ENCODE measurements at regions not wholly inside any gene's neighbourhood (a gene's known extent, or its start where the extent isn't known, plus 50 kb on each side); places are given as distances from the start of the nearest gene placed in this dataset.

- no peak for DNase-seq
Observed at GRCh38 chr17:56648321-56648720, 54.8 kb downstream of the NOG start.

GRCh38 chr17:56648806-56649205 lies 55.3 kb downstream of the NOG start:
- DNase-seq: no peak

- DNase-seq: no peak
Observed at GRCh38 chr17:56652628-56653027, 59.1 kb downstream of the NOG start.

GRCh38 chr17:56653877-56654276 lies 60.4 kb downstream of the NOG start:
- DNase-seq: no peak

GRCh38 chr17:56656701-56657327 lies 63.3 kb downstream of the NOG start:
- DNase-seq: no peak

- DNase-seq: no peak
Observed at GRCh38 chr17:56658648-56659047, 65.1 kb downstream of the NOG start.

- DNase-seq: no peak
Observed at GRCh38 chr17:56659622-56660021, 66.1 kb downstream of the NOG start.

GRCh38 chr17:56661906-56662305 lies 68.4 kb downstream of the NOG start:
- no peak for DNase-seq

GRCh38 chr17:56665864-56666263 lies 72.4 kb downstream of the NOG start:
- DNase-seq: no peak

GRCh38 chr17:56667925-56668458 lies 74.5 kb downstream of the NOG start:
- no peak for DNase-seq

- no peak for DNase-seq
Observed at GRCh38 chr17:56672195-56672594, 78.7 kb downstream of the NOG start.

GRCh38 chr17:56674401-56674925 lies 81.0 kb downstream of the NOG start:
- DNase-seq: no peak

GRCh38 chr17:56675876-56676660 lies 82.6 kb downstream of the NOG start:
- no peak for DNase-seq

GRCh38 chr17:56676810-56677209 lies 83.3 kb downstream of the NOG start:
- no peak for DNase-seq

GRCh38 chr17:56678249-56679114 lies 85.0 kb downstream of the NOG start:
- DNase-seq: no peak

GRCh38 chr17:56679115-56679776 lies 85.7 kb downstream of the NOG start:
- DNase-seq: no peak

- no peak for DNase-seq
Observed at GRCh38 chr17:56679777-56680422, 86.4 kb downstream of the NOG start.

GRCh38 chr17:56680676-56681075 lies 87.2 kb downstream of the NOG start:
- no peak for DNase-seq

- DNase-seq: no peak
Observed at GRCh38 chr17:56681561-56682266, 88.2 kb downstream of the NOG start.

GRCh38 chr17:56688151-56688550 lies 94.7 kb downstream of the NOG start:
- no peak for DNase-seq
